GM06990 (cell line): ENCODE measurements at regions not wholly inside any gene's neighbourhood (a gene's known extent, or its start where the extent isn't known, plus 50 kb on each side); places are given as distances from the start of the nearest gene placed in this dataset.

ENCODE experiments used
- DNase-seq: peaks from one replicate; pipeline ENCODE4 v3.0.0-alpha.2; 2011; ENCODE audit not compliant: insufficient read length; ENCODE audit errors: extremely low read depth
- H3K27me3 ChIP-seq: replicated peaks from 2 replicates; pipeline ENCODE4 v1.6.0; 2011; ENCODE audit warnings: low read length; ENCODE audit not compliant: control insufficient read depth, insufficient read depth
- H3K36me3 ChIP-seq: 2 replicates; pipeline ENCODE4 v1.5.1; 2011; ENCODE audit warnings: low read length; ENCODE audit not compliant: control insufficient read depth, insufficient read depth
- H3K4me3 ChIP-seq: replicated peaks from 2 replicates; pipeline ENCODE4 v1.5.1; 2011; ENCODE audit warnings: low read depth, mild to moderate bottlenecking, control low read depth, low read length
- CTCF ChIP-seq: IDR thresholded peaks from 2 replicates; pipeline ENCODE4 v1.5.1; 2011; ENCODE audit warnings: low read length, control low read depth, mild to moderate bottlenecking, inconsistent platforms; ENCODE audit not compliant: insufficient read depth, poor library complexity, severe bottlenecking

- no peaks in the 10 kb centered on the region for H3K27me3 ChIP-seq
- H3K36me3 ChIP-seq, result no peaks in the 10 kb centered on the region
- DNase-seq, result no peak
- no peak overlapping the region for H3K4me3 ChIP-seq
- no peak for TF ChIP-seq CTCF
Observed at GRCh38 chr6:9197726-9198125, 762.4 kb upstream of the SLC35B3 start.

- no peaks in the 10 kb centered on the region for H3K27me3 ChIP-seq
- no peak for DNase-seq
- no peak overlapping the region for H3K4me3 ChIP-seq
- TF ChIP-seq CTCF, result no peak
- no peaks in the 10 kb centered on the region for H3K36me3 ChIP-seq
Observed at GRCh38 chr6:9195322-9195721, 760.0 kb upstream of the SLC35B3 start.

GRCh38 chr6:9192405-9192909, 757.1 kb upstream of the SLC35B3 start:
- no peak for TF ChIP-seq CTCF
- H3K36me3 ChIP-seq, result no peaks in the 10 kb centered on the region
- no peak overlapping the region for H3K4me3 ChIP-seq
- DNase-seq, result no peak
- H3K27me3 ChIP-seq, result no peaks in the 10 kb centered on the region

GRCh38 chr6:9186148-9186547, 750.8 kb upstream of the SLC35B3 start:
- no peak for TF ChIP-seq CTCF
- Histone ChIP-seq H3K36me3 (no peaks in the 10 kb centered on the region), H3K27me3 (no peaks in the 10 kb centered on the region), H3K4me3 (no peak overlapping the region)
- DNase-seq, result no peak

GRCh38 chr6:9178071-9178470, 742.7 kb upstream of the SLC35B3 start:
- Histone ChIP-seq H3K36me3 (no peaks in the 10 kb centered on the region), H3K4me3 (no peak overlapping the region), H3K27me3 (no peaks in the 10 kb centered on the region)
- TF ChIP-seq CTCF, result no peak
- DNase-seq, result no peak

GRCh38 chr6:9173229-9173628, 737.9 kb upstream of the SLC35B3 start:
- Histone ChIP-seq H3K4me3 (no peak overlapping the region), H3K36me3 (no peaks in the 10 kb centered on the region), H3K27me3 (no peaks in the 10 kb centered on the region)
- no peak for DNase-seq
- no peak for TF ChIP-seq CTCF
